Brain microvascular endothelial cell (primary cell): ENCODE measurements at regions not wholly inside any gene's neighbourhood (a gene's known extent, or its start where the extent isn't known, plus 50 kb on each side); places are given as distances from the start of the nearest gene placed in this dataset.
"Not testable (repeated sequence)": the region's sequence is repeated elsewhere in the genome, so short reads cannot be mapped to it uniquely, and the experiment has no call there.

Experiments
- DNase-seq: peaks from one replicate; pipeline ENCODE4 v3.0.0-alpha.2; 2020
- H3K27ac ChIP-seq: fragments of 250-450 bp; sonication (Bioruptor Pico); 2 replicates; pipeline ENCODE4 v1.5.1; 2020; ENCODE audit warnings: mild to moderate bottlenecking, moderate library complexity
- H3K27me3 ChIP-seq: fragments of 250-450 bp; sonication (Bioruptor Pico); replicated peaks from 2 replicates; pipeline ENCODE4 v1.5.1; 2020; ENCODE audit warnings: mild to moderate bottlenecking
- H3K36me3 ChIP-seq: fragments of 250-450 bp; sonication (Bioruptor Pico); replicated peaks from 2 replicates; pipeline ENCODE4 v1.5.1; 2020; ENCODE audit warnings: mild to moderate bottlenecking
- H3K4me3 ChIP-seq: 2 replicates; pipeline ENCODE4 v1.5.1; 2011; ENCODE audit warnings: low read depth, mild to moderate bottlenecking, control low read depth, low read length, moderate library complexity
- CTCF ChIP-seq: IDR thresholded peaks from 2 replicates; pipeline ENCODE4 v1.5.1; 2011; ENCODE audit warnings: low read depth, mild to moderate bottlenecking, moderate library complexity, low read length, control low read depth, inconsistent platforms; ENCODE audit errors: missing control alignments
- in situ Hi-C: cut with HindIII; loops from 2 replicates; pipeline ENCODE4 v1.10.0; 2017; ENCODE audit warnings: low sequenced_read_pairs, low pct_ligation_motif_present

- no peak for DNase-seq
- in situ Hi-C loops, result no loop called here
- H3K36me3 ChIP-seq, result no peaks in the 10 kb centered on the region
- no peak overlapping the region for H3K27ac ChIP-seq
- no peak overlapping the region for H3K4me3 ChIP-seq
- TF ChIP-seq CTCF, result no peak
- H3K27me3 ChIP-seq, result no peaks in the 10 kb centered on the region
These were observed 73.4 kb upstream of the RAPGEF2 start for GRCh38 chr4:159029481-159029880.

- in situ Hi-C loops, H3K27ac ChIP-seq, H3K36me3 ChIP-seq, H3K4me3 ChIP-seq, DNase-seq, H3K27me3 ChIP-seq: not testable (repeated sequence)
These were observed 72.6 kb upstream of the RAPGEF2 start for GRCh38 chr4:159030297-159030696.

- H3K4me3 ChIP-seq, result no peak overlapping the region
- H3K36me3 ChIP-seq, result no peaks in the 10 kb centered on the region
- DNase-seq, result no peak
- in situ Hi-C loops, result no loop called here
- TF ChIP-seq CTCF, result no peak
- H3K27ac ChIP-seq, result no peak overlapping the region
- no peaks in the 10 kb centered on the region for H3K27me3 ChIP-seq
These were observed 67.3 kb upstream of the RAPGEF2 start for GRCh38 chr4:159035570-159035969.

- TF ChIP-seq CTCF, result no peak
- Histone ChIP-seq H3K36me3 (no peaks in the 10 kb centered on the region), H3K27ac (no peak overlapping the region), H3K27me3 (no peaks in the 10 kb centered on the region), H3K4me3 (no peak overlapping the region)
- DNase-seq, result no peak
- in situ Hi-C loops, result no loop called here
These were observed 64.3 kb upstream of the RAPGEF2 start for GRCh38 chr4:159038536-159038935.

- in situ Hi-C loops, result no loop called here
- no peak for DNase-seq
- no peaks in the 10 kb centered on the region for H3K36me3 ChIP-seq
- no peak for TF ChIP-seq CTCF
- H3K27me3 ChIP-seq, result no peaks in the 10 kb centered on the region
- H3K27ac ChIP-seq, result no peak overlapping the region
- no peak overlapping the region for H3K4me3 ChIP-seq
These were observed 61.5 kb upstream of the RAPGEF2 start for GRCh38 chr4:159041054-159042034.

GRCh38 chr4:159042097-159042605, 60.7 kb upstream of the RAPGEF2 start:
- peak; percentile 17 for DNase-seq
- no peaks in the 10 kb centered on the region for H3K36me3 ChIP-seq
- no peak for TF ChIP-seq CTCF
- in situ Hi-C loops, result no loop called here
- no peak overlapping the region for H3K4me3 ChIP-seq
- no peak overlapping the region for H3K27ac ChIP-seq
- H3K27me3 ChIP-seq, result no peaks in the 10 kb centered on the region
